A549 (cell line): ENCODE measurements at regions not wholly inside any gene's neighbourhood (a gene's known extent, or its start where the extent isn't known, plus 50 kb on each side); places are given as distances from the start of the nearest gene placed in this dataset.

Experiments
- CEBPB ChIP-seq, 2 experiments: fragments of >200 bp in 1 of 2; sonication (Bioruptor Twin) in 1 of 2; formaldehyde crosslinking in 1 of 2; IDR thresholded peaks; 2 replicates each; pipeline ENCODE4 v1.6.1; 2012 to 2016
- CTCF ChIP-seq: fragments of >200 bp; sonication (Bioruptor Twin); formaldehyde crosslinking; IDR thresholded peaks from 3 replicates; pipeline ENCODE4 v1.5.1; 2016
- EP300 ChIP-seq, 2 experiments: fragments of >200 bp; sonication (Bioruptor Twin); formaldehyde crosslinking; IDR thresholded peaks; 2 replicates in 1 of 2; 3 replicates in 1 of 2; pipeline ENCODE4 v1.6.1; 2016 to 2017
- FOXS1 ChIP-seq: fragments of 250-450 bp; sonication (Bioruptor Pico); IDR thresholded peaks from 2 replicates; pipeline ENCODE4 v1.5.0; 2020; ENCODE audit warnings: mild to moderate bottlenecking, moderate library complexity
- GATA3 ChIP-seq: IDR thresholded peaks from 2 replicates; pipeline ENCODE4 v1.6.1; 2012; ENCODE audit warnings: borderline replicate concordance
- KDM1A ChIP-seq: fragments of 200-600 bp; sonication (generic); IDR thresholded peaks from 2 replicates; pipeline ENCODE4 v1.6.1; 2016; ENCODE audit warnings: low read depth, mild to moderate bottlenecking
- MAFK ChIP-seq: fragments of 450-650 bp; IDR thresholded peaks from 2 replicates; pipeline ENCODE4 v1.6.1; 2014; ENCODE audit not compliant: partially characterized antibody
- MAZ ChIP-seq: fragments of 150-350 bp; IDR thresholded peaks from 2 replicates; pipeline ENCODE4 v1.6.1; 2014; ENCODE audit warnings: antibody characterized with exemption, low read depth, low read length, borderline replicate concordance
- POLR2A ChIP-seq: IDR thresholded peaks from 2 replicates; pipeline ENCODE4 v1.6.1; 2012; ENCODE audit warnings: mild to moderate bottlenecking, low read length
- RAD21 ChIP-seq, 2 experiments: fragments of >200 bp in 1 of 2; sonication (Bioruptor Twin) in 1 of 2; formaldehyde crosslinking in 1 of 2; IDR thresholded peaks in 1 of 2; conservative IDR thresholded peaks in 1 of 2; 2 replicates in 1 of 2; 3 replicates in 1 of 2; pipeline ENCODE4 v1.6.1; 2012 to 2018; ENCODE audit warnings: inconsistent platforms in 1 of 2

DNA sequence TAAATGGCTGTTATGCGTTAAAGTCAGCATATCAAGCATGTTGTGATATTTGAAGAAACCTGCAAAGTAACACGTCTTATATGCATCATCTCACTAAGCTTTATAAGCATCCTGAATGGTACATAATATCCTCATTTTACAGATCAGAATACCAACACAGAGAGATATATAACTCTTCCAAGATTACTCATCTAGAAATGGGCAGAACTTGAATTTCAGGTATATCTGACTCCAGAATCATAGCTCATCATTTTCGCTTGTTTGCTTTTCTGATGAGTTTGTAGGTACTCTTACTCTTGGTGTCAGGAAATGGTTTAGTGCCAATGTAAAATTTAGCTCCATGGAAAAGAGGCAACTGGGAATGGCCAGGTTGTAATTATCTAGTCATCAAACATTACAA lies 232.3 kb upstream of the ANKH start:
- no peak for TF ChIP-seq RAD21 (conservative IDR thresholded peaks at IDR 0.05 in 1 of 2, IDR thresholded peaks at IDR 0.05 in 1 of 2)
- TF ChIP-seq CTCF: no peak
- TF ChIP-seq MAZ: no peak
- TF ChIP-seq POLR2A: no peak
- TF ChIP-seq EP300 (IDR thresholded peaks at IDR 0.05): no peak
- no peak for TF ChIP-seq MAFK
- no peak for TF ChIP-seq GATA3
- TF ChIP-seq FOXS1: no peak
- TF ChIP-seq KDM1A: no peak
- no peak for TF ChIP-seq CEBPB (IDR thresholded peaks at IDR 0.05)
